ENCODE measurements at regions not wholly inside any gene's neighbourhood (a gene's known extent, or its start where the extent isn't known, plus 50 kb on each side); places are given as distances from the start of the nearest gene placed in this dataset.

DNA sequence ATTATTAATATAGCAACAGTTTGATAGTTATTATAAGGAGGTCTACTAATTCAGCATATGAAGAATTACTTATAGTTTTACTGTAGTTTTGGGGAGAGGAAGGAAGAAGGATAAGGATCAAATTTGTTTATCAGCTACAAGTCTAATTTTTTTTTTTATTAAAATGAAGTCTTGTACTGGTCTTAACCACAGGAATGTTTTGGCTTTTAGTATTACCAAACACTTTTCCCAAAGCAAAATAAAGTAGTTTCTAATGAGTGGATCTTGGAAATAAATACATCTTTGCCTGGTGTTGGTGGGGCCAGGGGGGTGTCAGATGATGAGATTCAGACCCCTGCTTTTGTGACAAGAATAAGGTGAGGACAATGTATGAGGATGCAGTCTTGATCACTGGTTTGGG, 57.2 kb upstream of the ZDHHC17 start:
- no peak overlapping the region for H3K4me3 Mint-ChIP-seq

GRCh38 chr12:76707772-76708171, 56.1 kb upstream of the ZDHHC17 start:
- no peak overlapping the region for H3K27ac Mint-ChIP-seq
- no peak for ATAC-seq
- TF ChIP-seq NR3C1 (CRISPR knock-in tag; conservative IDR thresholded peaks at IDR 0.05; ENCODE audit: low read depth) (no peak), ATF1 (CRISPR knock-in tag; IDR thresholded peaks at IDR 0.05) (no peak), MXD4 (CRISPR knock-in tag; IDR thresholded peaks at IDR 0.05; ENCODE audit: borderline replicate concordance) (no peak), ZNF232 (CRISPR knock-in tag; IDR thresholded peaks at IDR 0.05) (no peak), PRDM15 (CRISPR knock-in tag; IDR thresholded peaks at IDR 0.05) (no peak)
- TF ChIP-seq, protein P1, sequence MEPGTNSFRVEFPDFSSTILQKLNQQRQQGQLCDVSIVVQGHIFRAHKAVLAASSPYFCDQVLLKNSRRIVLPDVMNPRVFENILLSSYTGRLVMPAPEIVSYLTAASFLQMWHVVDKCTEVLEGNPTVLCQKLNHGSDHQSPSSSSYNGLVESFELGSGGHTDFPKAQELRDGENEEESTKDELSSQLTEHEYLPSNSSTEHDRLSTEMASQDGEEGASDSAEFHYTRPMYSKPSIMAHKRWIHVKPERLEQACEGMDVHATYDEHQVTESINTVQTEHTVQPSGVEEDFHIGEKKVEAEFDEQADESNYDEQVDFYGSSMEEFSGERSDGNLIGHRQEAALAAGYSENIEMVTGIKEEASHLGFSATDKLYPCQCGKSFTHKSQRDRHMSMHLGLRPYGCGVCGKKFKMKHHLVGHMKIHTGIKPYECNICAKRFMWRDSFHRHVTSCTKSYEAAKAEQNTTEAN (CRISPR knock-in tag; IDR thresholded peaks at IDR 0.05): no peak

More for the DNA sequence above, 57.2 kb upstream of the ZDHHC17 start:
- DNase-seq (ENCODE audit: low spot score): no peak
- Mint-ChIP-seq H3K27ac (no peak overlapping the region), H3K4me1 (peaks cover 10% of the 10 kb centered on the region), H3K9me3 (no peaks in the 10 kb centered on the region), H3K36me3 (no peaks in the 10 kb centered on the region), H3K27me3 (ENCODE audit: low read depth) (no peaks in the 10 kb centered on the region)
- TF ChIP-seq IRF2 (CRISPR knock-in tag; IDR thresholded peaks at IDR 0.05; ENCODE audit: borderline replicate concordance, low read depth) (no peak), NR3C1 (CRISPR knock-in tag; conservative IDR thresholded peaks at IDR 0.05; ENCODE audit: low read depth) (no peak), FOXJ3 (CRISPR knock-in tag; IDR thresholded peaks at IDR 0.05; ENCODE audit: borderline replicate concordance) (no peak), ZNF425 (CRISPR knock-in tag; conservative IDR thresholded peaks at IDR 0.05) (no peak), RORB (CRISPR knock-in tag; IDR thresholded peaks at IDR 0.05) (no peak), ZNF232 (CRISPR knock-in tag; IDR thresholded peaks at IDR 0.05) (no peak), ZBTB21 (CRISPR knock-in tag; IDR thresholded peaks at IDR 0.05; ENCODE audit: borderline replicate concordance) (no peak), ZNF512 (CRISPR knock-in tag; IDR thresholded peaks at IDR 0.05; ENCODE audit: borderline replicate concordance) (no peak), SMAD4 (CRISPR knock-in tag; IDR thresholded peaks at IDR 0.05) (no peak), ATF2 (CRISPR knock-in tag; IDR thresholded peaks at IDR 0.05; ENCODE audit: borderline replicate concordance, low read depth) (no peak)
- TF ChIP-seq, protein P2, sequence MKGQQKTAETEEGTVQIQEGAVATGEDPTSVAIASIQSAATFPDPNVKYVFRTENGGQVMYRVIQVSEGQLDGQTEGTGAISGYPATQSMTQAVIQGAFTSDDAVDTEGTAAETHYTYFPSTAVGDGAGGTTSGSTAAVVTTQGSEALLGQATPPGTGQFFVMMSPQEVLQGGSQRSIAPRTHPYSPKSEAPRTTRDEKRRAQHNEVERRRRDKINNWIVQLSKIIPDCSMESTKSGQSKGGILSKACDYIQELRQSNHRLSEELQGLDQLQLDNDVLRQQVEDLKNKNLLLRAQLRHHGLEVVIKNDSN (CRISPR knock-in tag; IDR thresholded peaks at IDR 0.05): no peak
- TF ChIP-seq, protein P3, sequence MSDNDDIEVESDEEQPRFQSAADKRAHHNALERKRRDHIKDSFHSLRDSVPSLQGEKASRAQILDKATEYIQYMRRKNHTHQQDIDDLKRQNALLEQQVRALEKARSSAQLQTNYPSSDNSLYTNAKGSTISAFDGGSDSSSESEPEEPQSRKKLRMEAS (CRISPR knock-in tag; IDR thresholded peaks at IDR 0.05): no peak
- TF ChIP-seq, protein P4, sequence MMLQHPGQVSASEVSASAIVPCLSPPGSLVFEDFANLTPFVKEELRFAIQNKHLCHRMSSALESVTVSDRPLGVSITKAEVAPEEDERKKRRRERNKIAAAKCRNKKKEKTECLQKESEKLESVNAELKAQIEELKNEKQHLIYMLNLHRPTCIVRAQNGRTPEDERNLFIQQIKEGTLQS (CRISPR knock-in tag; conservative IDR thresholded peaks at IDR 0.05): no peak
- CTCF ChIA-PET: no interaction called here
- ATAC-seq: no peak
- POLR2A ChIA-PET: no interaction called here

More at GRCh38 chr12:76707772-76708171, 56.1 kb upstream of the ZDHHC17 start:
- H3K4me1 Mint-ChIP-seq: peaks cover 5% of the 10 kb centered on the region; the same call in 1 of the 2 replicates
- H3K4me3 Mint-ChIP-seq: no peak overlapping the region
- no peaks in the 10 kb centered on the region for H3K9me3 Mint-ChIP-seq
- no peak for DNase-seq (ENCODE audit: low spot score)
- ChIA-PET CTCF (no interaction called here), POLR2A (no interaction called here)
- no peaks in the 10 kb centered on the region for H3K36me3 Mint-ChIP-seq
- H3K27me3 Mint-ChIP-seq (ENCODE audit: low read depth): no peaks in the 10 kb centered on the region
